Thymus (tissue), 11 donors: ENCODE measurements at regions not wholly inside any gene's neighbourhood (a gene's known extent, or its start where the extent isn't known, plus 50 kb on each side); places are given as distances from the start of the nearest gene placed in this dataset.

ENCODE experiments used
- DNase-seq, 9 donors: peaks; one replicate each; pipeline ENCODE4 v3.0.0-alpha.2; 2013; ENCODE audit warnings: low spot score in 9 of 9, low read depth in 6 of 9, missing footprints in 1 of 9
- H3K27ac ChIP-seq, 2 donors: one replicate each; pipeline ENCODE4 v1.5.1; 2013; ENCODE audit warnings: control low read depth in 1 of 2, low read depth in 1 of 2, low read length in 1 of 2, mild to moderate bottlenecking in 1 of 2, moderate library complexity in 1 of 2
- H3K27me3 ChIP-seq, 2 donors: one replicate each; pipeline ENCODE4 v1.5.1; 2013; ENCODE audit warnings: low read length in 1 of 2; ENCODE audit not compliant: control insufficient read depth in 2 of 2, insufficient read depth in 1 of 2
- H3K36me3 ChIP-seq, 2 donors: one replicate each; pipeline ENCODE4 v1.5.1; 2013; ENCODE audit warnings: low read length in 1 of 2, mild to moderate bottlenecking in 1 of 2, moderate library complexity in 1 of 2; ENCODE audit not compliant: control insufficient read depth in 2 of 2, insufficient read depth in 2 of 2
- H3K4me1 ChIP-seq, 2 donors: one replicate each; pipeline ENCODE4 v1.5.1; 2013; ENCODE audit warnings: low read length in 2 of 2; ENCODE audit not compliant: control insufficient read depth in 2 of 2, insufficient read depth in 2 of 2
- H3K4me3 ChIP-seq, 2 donors: one replicate each; pipeline ENCODE4 v1.5.1; 2013; ENCODE audit warnings: low read length in 2 of 2, control low read depth in 1 of 2, mild to moderate bottlenecking in 1 of 2
- H3K9me3 ChIP-seq, 2 donors: one replicate each; pipeline ENCODE4 v1.5.1; 2013; ENCODE audit warnings: low read length in 1 of 2, mild to moderate bottlenecking in 1 of 2; ENCODE audit not compliant: control insufficient read depth in 2 of 2, insufficient read depth in 1 of 2
- WGBS: extraction: QIAGEN DNeasy Blood & Tissue Kit; methylation state at CpG from one replicate; pipeline ENCODE4 v1.1.7; 2013; 5-methylcytosine and 5-hydroxymethylcytosine counted together
- donor health status: healthy.

GRCh38 chr6:166008441-166009369 is 158.9 kb downstream of the TBXT start:
- WGBS: 9% methylated on average over 68 of the region's 68 CpGs
- Histone ChIP-seq H3K4me1 (peaks cover 4 to 29% of the 10 kb centered on the region in 2 donors), H3K36me3 (no peaks in the 10 kb centered on the region), H3K4me3 (peak overlapping the region in 1 of 2 donors; percentile 7), H3K27ac (no peak overlapping the region), H3K9me3 (peaks cover 0 to 3% of the 10 kb centered on the region in 2 donors), H3K27me3 (peaks cover 50 to 80% of the 10 kb centered on the region in 2 donors)
- DNase-seq: no peak

- Histone ChIP-seq H3K4me1 (peaks cover 4 to 29% of the 10 kb centered on the region in 2 donors), H3K27ac (no peak overlapping the region), H3K9me3 (peaks cover 0 to 3% of the 10 kb centered on the region in 2 donors), H3K36me3 (no peaks in the 10 kb centered on the region), H3K27me3 (peaks cover 50 to 81% of the 10 kb centered on the region in 2 donors), H3K4me3 (no peak overlapping the region)
- WGBS: 17% methylated on average over 18 of the region's 18 CpGs
- no peak for DNase-seq
Observed at GRCh38 chr6:166007349-166008263, 160.0 kb downstream of the TBXT start.

- Histone ChIP-seq H3K36me3 (no peaks in the 10 kb centered on the region), H3K27ac (no peak overlapping the region), H3K4me3 (no peak overlapping the region), H3K27me3 (peaks cover 50 to 77% of the 10 kb centered on the region in 2 donors), H3K9me3 (peaks cover 0 to 3% of the 10 kb centered on the region in 2 donors), H3K4me1 (peaks cover 4 to 29% of the 10 kb centered on the region in 2 donors)
- 42% methylated on average over 6 of the region's 6 CpGs for WGBS
- no peak for DNase-seq
Observed at GRCh38 chr6:166006900-166007301, 160.8 kb downstream of the TBXT start.

GRCh38 chr6:166005944-166006899 is 161.4 kb downstream of the TBXT start:
- 3% methylated on average over 47 of the region's 47 CpGs for WGBS
- Histone ChIP-seq H3K36me3 (no peaks in the 10 kb centered on the region), H3K4me1 (peaks cover 4 to 29% of the 10 kb centered on the region in 2 donors), H3K27ac (no peak overlapping the region), H3K4me3 (peak overlapping the region; percentile 31 to 41), H3K27me3 (peaks cover 50 to 73% of the 10 kb centered on the region in 2 donors), H3K9me3 (peaks cover 0 to 3% of the 10 kb centered on the region in 2 donors)
- DNase-seq: peak in 3 of 9 donors; percentile 40 to 71 (median 45)

GRCh38 chr6:166005401-166005943 is 162.2 kb downstream of the TBXT start:
- Histone ChIP-seq H3K9me3 (peaks cover 0 to 3% of the 10 kb centered on the region in 2 donors), H3K27ac (no peak overlapping the region), H3K4me3 (peak overlapping the region; percentile 31 to 41), H3K36me3 (no peaks in the 10 kb centered on the region), H3K4me1 (peaks cover 4 to 29% of the 10 kb centered on the region in 2 donors), H3K27me3 (peaks cover 43 to 66% of the 10 kb centered on the region in 2 donors)
- 28% methylated on average over 21 of the region's 21 CpGs for WGBS
- DNase-seq: peak in 2 of 9 donors; percentile 18 to 59

DNA sequence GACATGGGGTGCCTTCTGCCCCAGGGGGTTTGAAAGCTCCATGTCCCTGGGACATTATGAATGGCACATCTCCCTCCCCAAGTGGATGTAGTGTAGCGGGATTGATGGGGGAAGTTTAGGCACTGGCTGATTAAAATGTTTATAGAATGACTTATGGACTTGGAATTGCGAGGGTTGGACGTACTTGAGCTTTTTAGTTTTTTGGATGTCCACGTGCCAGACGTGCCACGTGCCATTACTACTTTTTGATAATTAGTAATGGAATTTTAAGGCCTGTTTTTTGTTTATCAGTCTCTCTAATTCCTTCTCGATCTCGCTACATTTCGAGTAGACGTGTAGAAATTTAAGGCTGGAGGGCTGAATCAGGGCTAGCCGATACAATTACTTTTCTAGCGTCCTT is 162.8 kb downstream of the TBXT start:
- Histone ChIP-seq H3K27me3 (peaks cover 37 to 60% of the 10 kb centered on the region in 2 donors), H3K4me3 (no peak overlapping the region), H3K27ac (no peak overlapping the region), H3K4me1 (peaks cover 4 to 29% of the 10 kb centered on the region in 2 donors), H3K9me3 (peaks cover 0 to 3% of the 10 kb centered on the region in 2 donors), H3K36me3 (no peaks in the 10 kb centered on the region)
- DNase-seq: no peak
- WGBS: 85% methylated on average over 12 of the region's 12 CpGs

- Histone ChIP-seq H3K4me1 (peaks cover 4 to 29% of the 10 kb centered on the region in 2 donors), H3K36me3 (no peaks in the 10 kb centered on the region), H3K4me3 (no peak overlapping the region), H3K9me3 (peaks cover 0 to 3% of the 10 kb centered on the region in 2 donors), H3K27me3 (peaks cover 33 to 56% of the 10 kb centered on the region in 2 donors), H3K27ac (no peak overlapping the region)
- WGBS: 84% methylated on average over 9 of the region's 9 CpGs
- DNase-seq: no peak
Observed at GRCh38 chr6:166004471-166004870, 163.2 kb downstream of the TBXT start.

DNA sequence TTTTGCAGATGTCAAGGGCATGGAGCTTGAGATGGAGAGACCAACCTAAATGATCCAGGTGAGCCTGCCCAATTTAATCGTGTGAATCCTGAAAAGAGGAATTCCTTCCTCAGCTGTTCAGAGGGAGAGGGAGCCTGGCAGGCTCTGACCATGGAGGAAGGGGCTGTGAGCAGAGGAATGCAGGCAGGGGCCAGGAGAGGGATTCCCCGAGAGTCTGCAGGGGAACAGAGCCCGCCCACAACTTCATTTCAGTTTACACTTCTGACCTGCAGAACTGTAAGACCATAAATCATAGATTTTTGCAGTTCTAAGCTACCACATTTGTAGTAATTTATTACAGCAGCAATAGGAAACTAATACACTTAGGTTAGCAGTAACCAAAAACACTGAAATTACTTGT is 164.1 kb downstream of the TBXT start:
- 52% methylated on average over 3 of the region's 3 CpGs for WGBS
- H3K27ac ChIP-seq: no peak overlapping the region

More for the DNA sequence above, 164.1 kb downstream of the TBXT start:
- DNase-seq: no peak
- H3K4me3 ChIP-seq: no peak overlapping the region
- H3K9me3 ChIP-seq: peaks cover 0 to 3% of the 10 kb centered on the region in 2 donors
- peaks cover 4 to 26% of the 10 kb centered on the region in 2 donors for H3K4me1 ChIP-seq
- H3K36me3 ChIP-seq: no peaks in the 10 kb centered on the region
- peaks cover 24 to 47% of the 10 kb centered on the region in 2 donors for H3K27me3 ChIP-seq
